ENCODE measurements at regions not wholly inside any gene's neighbourhood (a gene's known extent, or its start where the extent isn't known, plus 50 kb on each side); places are given as distances from the start of the nearest gene placed in this dataset.

DNA sequence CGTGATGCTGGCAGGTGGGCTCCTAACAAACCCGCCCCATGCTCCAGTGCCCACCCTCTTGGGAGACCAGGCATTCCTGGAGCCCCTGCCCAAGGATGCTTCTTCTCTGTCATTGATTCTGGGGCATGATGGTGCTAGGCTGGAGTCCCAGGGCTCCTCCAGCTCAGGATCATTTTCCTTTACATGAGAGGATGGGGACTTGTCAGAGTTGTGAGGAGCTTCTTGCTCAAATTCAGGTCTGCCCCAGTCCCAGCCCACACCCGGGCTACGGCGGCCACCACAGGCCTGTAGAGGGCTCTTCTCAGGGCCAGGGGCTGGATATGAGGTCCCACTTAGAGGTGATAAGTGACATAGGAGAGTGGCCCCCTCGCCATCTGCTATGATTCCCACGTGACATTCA is 141.1 kb upstream of the COPS8 start:
- TF ChIP-seq, protein P1, sequence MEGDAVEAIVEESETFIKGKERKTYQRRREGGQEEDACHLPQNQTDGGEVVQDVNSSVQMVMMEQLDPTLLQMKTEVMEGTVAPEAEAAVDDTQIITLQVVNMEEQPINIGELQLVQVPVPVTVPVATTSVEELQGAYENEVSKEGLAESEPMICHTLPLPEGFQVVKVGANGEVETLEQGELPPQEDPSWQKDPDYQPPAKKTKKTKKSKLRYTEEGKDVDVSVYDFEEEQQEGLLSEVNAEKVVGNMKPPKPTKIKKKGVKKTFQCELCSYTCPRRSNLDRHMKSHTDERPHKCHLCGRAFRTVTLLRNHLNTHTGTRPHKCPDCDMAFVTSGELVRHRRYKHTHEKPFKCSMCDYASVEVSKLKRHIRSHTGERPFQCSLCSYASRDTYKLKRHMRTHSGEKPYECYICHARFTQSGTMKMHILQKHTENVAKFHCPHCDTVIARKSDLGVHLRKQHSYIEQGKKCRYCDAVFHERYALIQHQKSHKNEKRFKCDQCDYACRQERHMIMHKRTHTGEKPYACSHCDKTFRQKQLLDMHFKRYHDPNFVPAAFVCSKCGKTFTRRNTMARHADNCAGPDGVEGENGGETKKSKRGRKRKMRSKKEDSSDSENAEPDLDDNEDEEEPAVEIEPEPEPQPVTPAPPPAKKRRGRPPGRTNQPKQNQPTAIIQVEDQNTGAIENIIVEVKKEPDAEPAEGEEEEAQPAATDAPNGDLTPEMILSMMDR (IDR thresholded peaks at IDR 0.05) = no peak
- TF ChIP-seq POLR2AphosphoS5 (IDR thresholded peaks at IDR 0.05) (no peak), EP300 (IDR thresholded peaks at IDR 0.05; ENCODE audit: low read depth) (no peak), POLR2A (IDR thresholded peaks at IDR 0.05) (no peak)
- no peaks in the 10 kb centered on the region for H3K9me3 ChIP-seq
- 70% methylated on average over 7 of the region's 7 CpGs; no CpG with 5 or more reads in 1 of the 2 donors for WGBS, 2 donors (ENCODE audit: low coverage in 1 of 2)
- intact Hi-C loops (cut with DNase I; ENCODE audit: low total_unique reads) = no loop called here
- no peaks in the 10 kb centered on the region for H3K27me3 ChIP-seq
- no peak overlapping the region for H3K4me3 ChIP-seq
- no peaks in the 10 kb centered on the region for H3K4me1 ChIP-seq
- no peaks in the 10 kb centered on the region for H3K36me3 ChIP-seq
- in situ Hi-C loops (cut with MboI; ENCODE audit: low pct_ligation_motif_present in 1 of 4, low pct_unique_long_range_greater_than_20kb in 1 of 4, low sequenced_read_pairs in 3 of 4) = no loop called here
- DNase-seq = no peak
- no peak overlapping the region for H3K27ac ChIP-seq

DNA sequence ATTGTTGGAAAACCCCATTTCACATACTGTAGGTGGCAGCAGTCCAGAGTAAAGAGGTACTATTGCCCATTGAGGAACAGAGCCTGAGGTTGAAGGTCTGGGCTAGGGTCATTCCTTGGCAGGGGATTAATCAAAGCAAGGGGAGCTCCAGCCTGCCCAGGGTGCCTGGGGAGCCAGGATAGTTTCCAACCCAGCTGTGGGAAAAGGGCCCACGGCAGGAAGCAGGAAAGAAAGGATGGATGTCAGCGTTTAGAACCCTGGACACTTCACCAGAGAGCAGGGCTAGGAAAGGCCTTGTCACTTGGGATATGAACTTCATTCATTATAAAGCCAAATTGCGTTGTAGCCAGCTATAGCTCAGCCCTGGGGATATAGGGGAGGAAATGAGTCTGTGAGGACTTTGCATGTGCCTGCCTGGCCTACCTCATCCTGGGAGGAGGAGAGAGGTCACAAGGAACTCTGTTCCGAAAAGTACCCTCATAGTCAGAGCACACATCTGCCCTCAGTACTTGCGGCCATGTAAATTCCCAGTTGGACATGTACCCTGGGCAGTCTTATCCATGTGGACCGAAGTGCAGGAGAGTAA is 140.2 kb upstream of the COPS8 start:
- H3K9me3 ChIP-seq = no peaks in the 10 kb centered on the region
- 89% methylated on average over 6 of the region's 6 CpGs; no CpG with 5 or more reads in 1 of the 2 donors for WGBS, 2 donors (ENCODE audit: low coverage in 1 of 2)
- no peaks in the 10 kb centered on the region for H3K27me3 ChIP-seq
- H3K4me1 ChIP-seq = no peaks in the 10 kb centered on the region
- in situ Hi-C loops (cut with MboI; ENCODE audit: low pct_ligation_motif_present in 1 of 4, low pct_unique_long_range_greater_than_20kb in 1 of 4, low sequenced_read_pairs in 3 of 4) = no loop called here
- intact Hi-C loops (cut with DNase I; ENCODE audit: low total_unique reads) = no loop called here
- H3K4me3 ChIP-seq = no peak overlapping the region
- H3K36me3 ChIP-seq = no peaks in the 10 kb centered on the region
- no peak for TF ChIP-seq POLR2AphosphoS5 (IDR thresholded peaks at IDR 0.05)
- TF ChIP-seq, protein P1 (IDR thresholded peaks at IDR 0.05) = no peak
- no peak for TF ChIP-seq POLR2A (IDR thresholded peaks at IDR 0.05)
- no peak for TF ChIP-seq EP300 (IDR thresholded peaks at IDR 0.05; ENCODE audit: low read depth)
- H3K27ac ChIP-seq = no peak overlapping the region
- DNase-seq = no peak

DNA sequence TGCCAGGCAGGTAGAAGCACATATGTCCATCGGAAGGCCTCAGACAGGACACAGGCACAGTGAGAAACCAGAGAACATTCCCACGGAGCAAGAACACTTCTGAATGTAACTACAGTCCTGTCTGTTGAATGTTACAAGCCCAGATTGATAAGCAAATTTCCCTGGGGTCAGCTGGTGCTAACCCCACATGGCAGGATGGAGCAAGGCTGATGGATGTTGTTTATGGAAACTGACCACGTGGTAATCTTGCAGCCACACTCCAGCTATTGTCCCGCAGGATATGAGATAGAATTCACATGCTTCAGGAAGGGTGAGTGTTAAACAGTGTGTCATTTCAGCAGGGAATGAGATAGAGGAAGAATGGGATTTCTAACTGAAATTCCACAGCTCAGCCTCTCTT is 138.8 kb upstream of the COPS8 start:
- H3K27me3 ChIP-seq = no peaks in the 10 kb centered on the region
- no peaks in the 10 kb centered on the region for H3K4me1 ChIP-seq
- no peaks in the 10 kb centered on the region for H3K36me3 ChIP-seq
- H3K4me3 ChIP-seq = no peak overlapping the region
- H3K9me3 ChIP-seq = no peaks in the 10 kb centered on the region
- no peak overlapping the region for H3K27ac ChIP-seq
- in situ Hi-C loops (cut with MboI; ENCODE audit: low pct_ligation_motif_present in 1 of 4, low pct_unique_long_range_greater_than_20kb in 1 of 4, low sequenced_read_pairs in 3 of 4) (no loop called here), intact Hi-C loops (cut with DNase I; ENCODE audit: low total_unique reads) (no loop called here)
- TF ChIP-seq POLR2AphosphoS5 (IDR thresholded peaks at IDR 0.05) = no peak
- TF ChIP-seq, protein P1 (IDR thresholded peaks at IDR 0.05) = no peak
- no peak for TF ChIP-seq POLR2A (IDR thresholded peaks at IDR 0.05)
- no peak for TF ChIP-seq EP300 (IDR thresholded peaks at IDR 0.05; ENCODE audit: low read depth)
- WGBS, 2 donors (ENCODE audit: low coverage in 1 of 2) = 43 to 64% methylated on average over 3 to 4 of the region's 4 CpGs
- DNase-seq = no peak

DNA sequence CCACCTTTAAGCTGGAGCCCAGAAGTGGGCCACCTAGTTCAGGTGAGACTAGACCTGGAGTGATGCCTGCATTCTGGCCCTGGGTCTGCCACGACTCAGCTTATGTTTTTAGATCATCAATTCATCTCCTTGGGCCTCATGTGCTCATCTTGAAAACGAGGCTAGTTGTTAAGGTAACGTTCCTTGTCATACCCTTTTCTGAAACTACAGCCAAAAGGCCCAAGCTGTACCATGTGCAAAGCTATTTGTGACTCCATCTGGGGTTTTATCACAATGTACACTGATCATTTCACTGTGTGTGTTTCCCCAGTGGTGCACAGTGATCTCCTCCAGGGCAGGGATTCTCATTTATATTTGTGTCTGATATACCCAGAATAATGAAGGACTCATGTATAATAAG is 138.4 kb upstream of the COPS8 start:
- Histone ChIP-seq H3K36me3 (no peaks in the 10 kb centered on the region), H3K27me3 (no peaks in the 10 kb centered on the region), H3K4me3 (no peak overlapping the region), H3K27ac (no peak overlapping the region), H3K9me3 (no peaks in the 10 kb centered on the region), H3K4me1 (no peaks in the 10 kb centered on the region)
- in situ Hi-C loops (cut with MboI; ENCODE audit: low pct_ligation_motif_present in 1 of 4, low pct_unique_long_range_greater_than_20kb in 1 of 4, low sequenced_read_pairs in 3 of 4) = no loop called here
- intact Hi-C loops (cut with DNase I; ENCODE audit: low total_unique reads) = no loop called here
- DNase-seq = no peak
- WGBS, 2 donors (ENCODE audit: low coverage in 1 of 2) = 62% methylated on average over 3 of the region's 3 CpGs; no CpG with 5 or more reads in 1 of the 2 donors
- TF ChIP-seq POLR2AphosphoS5 (IDR thresholded peaks at IDR 0.05) = no peak
- TF ChIP-seq POLR2A (IDR thresholded peaks at IDR 0.05) = no peak
- TF ChIP-seq, protein P1 (IDR thresholded peaks at IDR 0.05) = no peak
